TTC549 (cell line): ENCODE measurements at regions not wholly inside any gene's neighbourhood (a gene's known extent, or its start where the extent isn't known, plus 50 kb on each side); places are given as distances from the start of the nearest gene placed in this dataset.
"Not testable (repeated sequence)": the region's sequence is repeated elsewhere in the genome, so short reads cannot be mapped to it uniquely, and the experiment has no call there.

Source experiments
- FAIRE-seq: peaks from 2 replicates; lab custom pipeline; 2012; peaks lifted over from hg19 to GRCh38; lab: Jason Lieb, UNC

DNA sequence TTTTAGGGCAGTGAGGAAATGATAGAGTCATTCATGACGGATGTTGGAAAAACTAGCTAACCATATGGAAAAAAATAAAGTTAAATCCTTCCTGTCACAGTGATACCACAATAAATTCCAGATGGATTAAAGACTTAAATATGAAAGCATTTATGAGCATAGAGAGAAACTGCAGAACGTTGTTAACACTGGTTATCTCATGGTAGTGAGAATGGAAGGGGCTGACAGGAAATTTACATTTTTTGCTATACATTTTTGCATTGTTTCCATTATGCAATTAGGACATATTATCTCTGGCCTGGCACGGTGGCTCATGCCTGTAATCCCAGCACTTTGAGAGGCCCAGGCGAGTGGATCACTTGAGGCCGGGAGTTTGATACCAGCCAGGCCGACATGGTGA, 130.5 kb upstream of the VOPP1 start:
- FAIRE-seq = not testable (repeated sequence)

DNA sequence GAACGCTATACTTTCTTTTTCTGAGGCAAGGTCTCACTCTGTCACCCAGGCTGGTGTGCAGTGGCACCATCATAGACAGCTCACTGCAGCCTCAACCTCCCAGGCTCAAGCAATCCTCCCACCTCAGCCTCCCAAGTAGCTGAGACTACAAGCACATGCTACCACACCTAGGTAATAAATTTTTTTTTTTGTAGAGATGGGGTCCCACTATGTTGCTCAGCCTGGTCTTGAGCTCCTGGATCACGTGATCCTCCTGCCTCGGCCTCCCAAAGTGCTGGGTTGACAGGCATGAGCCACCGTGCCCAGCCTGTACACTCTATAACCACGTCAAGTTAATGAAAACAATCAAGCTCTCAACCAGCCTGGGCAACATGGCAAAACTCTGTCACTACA, 127.1 kb upstream of the VOPP1 start:
- FAIRE-seq = not testable (repeated sequence)

DNA sequence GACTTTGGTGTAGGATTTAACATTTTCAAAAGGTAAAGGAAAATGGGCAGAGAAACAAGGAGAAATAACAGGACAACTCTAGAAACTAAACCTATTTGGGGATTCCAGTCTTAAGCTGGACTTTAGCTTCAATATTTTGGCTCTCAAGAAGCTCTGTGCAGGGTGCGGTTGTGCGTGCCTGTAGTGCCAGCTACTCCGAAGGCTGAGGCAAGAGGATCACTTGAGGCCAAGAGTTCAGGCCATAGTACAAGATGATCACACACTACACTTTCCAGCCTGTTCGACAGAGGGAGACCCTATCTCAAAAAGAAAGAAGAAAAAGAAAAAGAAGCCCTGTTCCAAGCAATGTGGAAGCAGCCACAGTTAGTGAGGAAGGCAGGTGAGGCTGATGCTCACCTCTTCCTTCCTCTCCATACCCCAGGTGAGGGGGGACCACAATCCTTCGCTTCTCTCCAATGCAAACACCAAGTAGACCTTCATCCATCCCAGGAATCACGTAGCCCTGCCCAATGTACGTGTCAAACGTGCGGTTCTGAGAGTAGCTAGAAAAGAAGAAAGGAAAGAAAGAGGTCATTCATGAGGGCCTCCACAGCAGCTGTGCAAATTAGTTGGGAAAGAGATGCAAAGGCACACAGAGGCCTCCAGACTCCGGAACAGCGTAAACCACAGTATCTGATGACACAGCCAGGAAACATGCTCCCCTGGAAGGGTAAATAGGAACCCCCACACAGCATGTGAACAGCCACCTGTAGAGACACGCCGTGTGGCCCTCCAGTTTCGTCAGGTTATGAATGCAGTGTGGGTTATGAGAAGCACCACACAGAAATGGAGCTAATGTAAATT, 126.5 kb upstream of the VOPP1 start:
- not testable (repeated sequence) for FAIRE-seq

DNA sequence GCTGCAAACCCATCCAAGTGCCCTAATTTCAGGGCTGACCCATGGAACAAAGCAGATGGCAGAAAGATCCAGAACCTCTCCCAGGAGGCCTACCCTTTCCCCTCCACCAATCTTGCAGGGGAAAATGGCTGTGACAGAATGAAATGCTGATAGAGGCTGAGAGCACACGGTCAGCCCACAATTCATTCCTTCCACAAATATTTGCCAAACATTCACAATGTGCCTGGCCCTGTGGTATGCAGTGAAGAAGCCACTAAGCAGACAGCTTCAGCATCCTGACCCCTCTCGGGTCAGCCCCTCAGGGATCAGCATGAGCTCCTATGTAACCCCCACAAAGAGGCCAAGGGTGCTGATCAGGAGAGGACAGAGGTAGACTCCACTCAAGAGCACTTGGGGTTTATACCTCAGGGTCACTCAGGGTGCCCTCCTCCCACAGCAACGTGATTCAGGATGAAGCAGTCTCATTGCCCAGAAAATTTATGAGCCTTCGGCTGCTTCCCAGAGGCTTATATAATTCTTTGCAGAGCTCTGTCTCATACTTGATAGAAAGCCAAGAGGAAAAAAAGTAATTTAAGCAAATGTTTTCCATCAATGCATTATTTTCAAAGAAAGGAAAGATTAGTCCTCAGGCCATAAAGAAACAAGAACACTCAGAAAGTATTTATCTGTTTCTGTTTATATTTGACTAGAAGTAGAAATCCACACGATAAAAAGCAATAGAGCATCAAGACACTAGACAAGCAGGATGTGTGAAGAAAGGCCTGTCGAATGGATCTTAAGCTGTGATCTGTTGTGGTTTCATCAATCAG, 123.8 kb upstream of the VOPP1 start:
- FAIRE-seq = not testable (repeated sequence)

GRCh38 chr7:55694484-55694883, 122.2 kb upstream of the VOPP1 start:
- FAIRE-seq = not testable (repeated sequence)

GRCh38 chr7:55688684-55689681, 116.7 kb upstream of the VOPP1 start:
- FAIRE-seq = not testable (repeated sequence)

GRCh38 chr7:55688261-55688660, 116.0 kb upstream of the VOPP1 start:
- FAIRE-seq = not testable (repeated sequence)

GRCh38 chr7:55687252-55687651, 115.0 kb upstream of the VOPP1 start:
- FAIRE-seq = not testable (repeated sequence)

DNA sequence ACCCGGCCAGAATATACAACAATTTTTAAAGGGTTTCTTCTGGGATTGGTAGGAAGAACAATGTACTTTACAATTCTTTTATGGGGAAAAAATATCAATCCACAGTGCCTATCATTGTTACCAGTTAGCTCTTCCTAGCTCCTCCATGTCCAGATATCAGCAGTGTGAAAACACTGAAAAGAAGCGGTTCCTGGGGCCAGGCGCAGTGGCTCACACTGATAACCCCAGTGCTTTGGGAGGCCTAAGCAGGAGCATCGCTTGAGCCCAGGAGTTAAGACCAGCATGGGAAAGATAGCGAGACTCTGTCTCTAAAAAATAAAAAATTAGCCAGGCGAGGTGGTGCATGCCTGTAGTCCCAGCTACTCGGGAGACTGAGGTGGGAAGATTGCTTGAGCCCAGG, 114.5 kb upstream of the VOPP1 start:
- not testable (repeated sequence) for FAIRE-seq

GRCh38 chr7:55683501-55683900, 111.2 kb upstream of the VOPP1 start:
- not testable (repeated sequence) for FAIRE-seq

DNA sequence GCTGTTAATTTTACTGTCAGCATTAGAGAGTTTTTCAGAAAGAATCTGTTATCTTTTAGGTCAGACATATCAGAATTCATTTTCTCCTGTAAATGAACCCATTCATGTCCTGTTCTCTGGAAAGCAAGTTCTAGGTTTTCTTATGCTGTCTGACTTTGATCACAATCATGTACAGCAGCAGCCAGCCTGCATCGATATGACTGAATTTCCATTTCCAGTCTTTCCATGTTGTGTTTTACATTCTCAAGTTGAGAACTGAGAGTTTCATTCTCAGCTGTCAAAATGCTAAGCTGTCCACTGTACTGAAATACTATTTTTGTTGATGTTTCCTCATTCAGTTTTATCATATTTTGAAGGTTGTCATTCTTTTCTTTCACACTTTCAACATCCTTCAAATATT, 103.3 kb upstream of the VOPP1 start:
- not testable (repeated sequence) for FAIRE-seq

GRCh38 chr7:55673525-55673924, 101.2 kb upstream of the VOPP1 start:
- FAIRE-seq = not testable (repeated sequence)

- FAIRE-seq = not testable (repeated sequence)
These were observed 99.8 kb upstream of the VOPP1 start for GRCh38 chr7:55672084-55672483.

DNA sequence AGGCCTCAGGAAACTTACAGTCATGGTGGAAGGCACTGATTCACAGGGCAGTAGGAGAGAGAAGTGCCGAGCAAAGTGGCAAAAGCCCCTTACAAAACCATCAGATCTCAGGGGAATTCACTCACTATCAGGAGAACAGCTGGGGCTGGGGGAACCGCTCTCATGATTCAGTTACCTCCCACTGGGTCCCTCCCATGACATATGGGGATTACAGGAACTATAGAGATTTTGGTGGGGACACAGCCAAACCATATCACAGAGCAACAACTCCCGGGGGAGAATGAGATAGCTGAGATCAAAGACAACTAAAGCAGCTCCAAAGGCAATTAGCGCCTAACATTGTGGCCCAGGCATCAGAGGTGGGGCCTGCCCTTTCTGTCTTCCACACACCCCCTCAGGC, 85.4 kb upstream of the VOPP1 start:
- no peak for FAIRE-seq

- FAIRE-seq = no peak
These were observed 78.8 kb upstream of the VOPP1 start for GRCh38 chr7:55651057-55651456.

- FAIRE-seq = no peak
These were observed 76.9 kb upstream of the VOPP1 start for GRCh38 chr7:55649238-55649637.

DNA sequence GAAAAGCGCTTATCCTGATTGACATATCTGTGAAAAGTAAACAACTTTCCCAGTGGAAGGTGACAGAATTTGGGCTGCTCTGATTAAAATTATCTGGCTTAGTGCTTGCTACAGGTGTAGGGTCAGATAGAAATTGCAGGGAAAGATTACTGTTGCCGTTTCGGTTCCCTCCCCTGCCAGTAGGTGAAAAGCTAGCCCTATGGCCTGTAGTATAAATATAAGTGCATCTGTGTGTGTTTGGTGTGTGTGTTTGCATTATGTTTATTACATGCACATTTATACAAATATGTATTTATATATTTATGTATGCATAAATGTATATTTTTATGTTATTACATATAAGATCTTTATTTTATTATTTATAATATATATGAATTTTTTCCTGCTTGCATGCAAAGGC, 72.3 kb upstream of the VOPP1 start:
- no peak for FAIRE-seq

DNA sequence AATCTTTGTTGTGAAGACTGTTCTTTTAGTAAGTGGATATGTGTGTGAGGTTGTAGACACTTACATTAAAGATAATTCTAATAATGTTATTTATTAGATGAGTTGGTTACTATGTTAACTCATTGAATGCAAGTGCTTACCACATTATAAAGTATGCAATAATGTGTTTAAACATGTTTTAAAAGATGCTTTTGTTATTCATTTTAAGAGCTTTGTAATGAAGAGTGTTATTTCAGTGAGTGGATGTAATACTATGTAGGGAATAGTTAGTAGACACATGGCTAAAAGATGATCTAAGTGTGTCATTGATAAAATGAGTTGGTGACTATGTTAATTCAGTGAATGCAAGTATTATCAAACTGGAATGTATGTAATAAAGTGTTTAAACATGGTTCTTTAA, 70.0 kb upstream of the VOPP1 start:
- FAIRE-seq = no peak

GRCh38 chr7:55641811-55642210, 69.5 kb upstream of the VOPP1 start:
- FAIRE-seq = no peak

GRCh38 chr7:55641273-55641691, 69.0 kb upstream of the VOPP1 start:
- peak; percentile 88 for FAIRE-seq

- FAIRE-seq = no peak
These were observed 67.3 kb upstream of the VOPP1 start for GRCh38 chr7:55639640-55640039.

DNA sequence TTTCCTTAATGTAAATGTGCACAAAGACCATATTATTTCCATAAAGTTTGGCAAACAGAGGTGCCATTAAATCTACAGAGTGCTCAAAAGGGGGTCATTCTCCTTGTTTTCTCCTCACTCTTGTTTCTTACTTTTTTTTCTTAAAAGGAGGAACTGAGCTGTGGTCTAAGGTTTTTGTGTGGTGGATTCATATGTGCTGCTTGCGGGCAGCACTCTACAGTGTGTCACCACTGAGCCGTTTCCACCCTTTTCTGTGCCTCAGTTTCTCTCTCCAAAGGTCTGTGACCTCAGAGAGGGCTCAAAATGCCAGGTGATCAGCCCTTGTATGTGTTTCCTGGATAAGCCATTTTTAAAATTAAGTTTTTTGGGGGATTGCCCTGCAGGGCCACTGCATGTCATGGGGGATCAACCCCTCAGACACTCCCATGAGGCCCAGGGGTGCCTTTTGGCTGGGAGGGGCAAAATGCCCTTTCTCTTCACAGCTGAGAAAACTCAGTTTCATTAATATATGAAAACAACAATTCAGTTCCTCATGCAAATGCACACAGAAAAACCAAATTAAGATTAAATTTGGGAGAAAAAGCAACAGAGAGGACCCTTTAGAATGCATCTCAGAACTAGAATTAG, 56.9 kb upstream of the VOPP1 start:
- FAIRE-seq = no peak
